OCI-LY7 (cell line): ENCODE measurements at regions not wholly inside any gene's neighbourhood (a gene's known extent, or its start where the extent isn't known, plus 50 kb on each side); places are given as distances from the start of the nearest gene placed in this dataset.

Experiments used
- BruUV-seq: library from RNA; stranded (reverse); fragments of 400-500 nt; replicated peaks from 2 replicates; lab custom pipeline; 2021; lab: Mats Ljungman, UMichigan
- CTCF ChIA-PET: fragments of 300-600 bp; sonication (Branson Sonifier 250); formaldehyde crosslinking; loops from one replicate; lab custom pipeline; 2022; ENCODE audit warnings: antibody characterized with exemption; ENCODE audit not compliant: unreplicated experiment; lab: Charles Lee
- POLR2A ChIA-PET: fragments of 300-600 bp; sonication (Branson Sonifier 250); formaldehyde crosslinking; loops from one replicate; lab custom pipeline; 2022; ENCODE audit warnings: antibody characterized with exemption; lab: Charles Lee
- DNase-seq: peaks from one replicate; pipeline ENCODE4 v3.0.0-alpha.2; 2015; ENCODE audit warnings: low spot score
- H2AFZ ChIP-seq: fragments of 200-600 bp; sonication (generic), shearing (Covaris generic); 2 replicates; pipeline ENCODE4 v1.6.1; 2014; ENCODE audit warnings: mild to moderate bottlenecking, antibody characterized with exemption, low read length, moderate library complexity
- H3K27ac ChIP-seq: fragments of 200-600 bp; sonication (generic); 2 replicates; pipeline ENCODE4 v1.5.1; 2014; ENCODE audit warnings: mixed run types, low read depth, mild to moderate bottlenecking, moderate library complexity, low read length, inconsistent platforms; ENCODE audit not compliant: poor library complexity, severe bottlenecking
- H3K36me3 ChIP-seq: fragments of 200-600 bp; sonication (generic); 2 replicates; pipeline ENCODE4 v1.6.1; 2014; ENCODE audit warnings: mild to moderate bottlenecking, antibody characterized with exemption, low read length, moderate library complexity, mixed read lengths; ENCODE audit not compliant: insufficient read depth
- H3K4me1 ChIP-seq: fragments of 200-600 bp; sonication (generic); 2 replicates; pipeline ENCODE4 v1.5.1; 2014; ENCODE audit warnings: mild to moderate bottlenecking, low read length; ENCODE audit not compliant: insufficient read depth, poor library complexity, severe bottlenecking
- H3K4me2 ChIP-seq: fragments of 200-600 bp; sonication (generic); 2 replicates; pipeline ENCODE4 v1.6.1; 2014; ENCODE audit warnings: mild to moderate bottlenecking, low read length
- H3K4me3 ChIP-seq: fragments of 200-600 bp; sonication (generic); 2 replicates; pipeline ENCODE4 v1.5.1; 2014; ENCODE audit warnings: mild to moderate bottlenecking, low read depth, low read length; ENCODE audit not compliant: poor library complexity, severe bottlenecking
- H3K79me2 ChIP-seq: fragments of 200-600 bp; sonication (generic); 2 replicates; pipeline ENCODE4 v1.6.1; 2016; ENCODE audit warnings: low read depth, mild to moderate bottlenecking, low read length, moderate library complexity, mixed read lengths; ENCODE audit not compliant: insufficient read depth
- H3K9me2 ChIP-seq: fragments of 200-600 bp; sonication (generic); 2 replicates; pipeline ENCODE4 v1.6.1; 2016; ENCODE audit warnings: mild to moderate bottlenecking, low read length, mixed read lengths; ENCODE audit not compliant: insufficient read depth
- H3K9me3 ChIP-seq: fragments of 200-600 bp; sonication (generic); 2 replicates; pipeline ENCODE4 v1.6.1; 2014; ENCODE audit warnings: mild to moderate bottlenecking, mixed run types, low read length, mixed read lengths
- H4K20me1 ChIP-seq: fragments of 200-600 bp; sonication (generic); 2 replicates; pipeline ENCODE4 v1.6.1; 2014; ENCODE audit warnings: mild to moderate bottlenecking, antibody characterized with exemption, low read length, moderate library complexity, mixed read lengths; ENCODE audit not compliant: insufficient read depth
- EZH2phosphoT487 ChIP-seq: fragments of 200-600 bp; sonication (generic); IDR thresholded peaks from 2 replicates; pipeline ENCODE4 v1.6.1; 2018; ENCODE audit warnings: low read depth, borderline replicate concordance, mild to moderate bottlenecking, mixed run types, antibody characterized with exemption, low read length, moderate library complexity, mixed read lengths
- intact Hi-C: fragments of 100-400 bp; cut with micrococcal nuclease; formaldehyde crosslinking; loops from one replicate; pipeline ENCODE4 v1.10.0; 2022; ENCODE audit not compliant: unreplicated experiment
- TF ChIP-seq, protein P1 (sequence below): fragments of 200-600 bp; sonication (generic); conservative IDR thresholded peaks from 2 replicates; pipeline ENCODE4 v1.5.1; 2014; ENCODE audit warnings: mild to moderate bottlenecking, antibody characterized with exemption, low read length, moderate library complexity, mixed read lengths

DNA sequence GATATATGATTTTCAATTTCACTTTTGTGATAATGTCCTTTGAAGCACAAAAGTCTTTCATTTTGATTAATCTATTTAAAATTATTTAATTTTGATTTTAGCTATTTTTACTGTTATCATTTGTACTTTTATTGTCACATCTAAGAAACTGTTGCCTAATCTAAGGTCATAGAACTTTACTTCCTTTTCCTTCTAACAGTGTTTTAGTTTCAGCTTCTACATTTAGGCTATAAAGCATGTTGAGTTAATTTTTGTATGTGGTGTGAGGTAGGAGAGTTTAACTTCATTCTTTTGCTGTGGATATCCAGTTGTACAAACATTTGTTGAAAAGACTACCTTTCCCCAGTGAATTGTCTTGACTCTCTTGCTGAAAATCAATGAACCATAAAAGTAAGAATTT, 204.5 kb downstream of the TM2D1 start:
- Histone ChIP-seq H3K79me2 (no peaks in the 10 kb centered on the region), H3K27ac (no peak overlapping the region), H2AFZ (no peak overlapping the region), H3K4me2 (no peak overlapping the region), H3K4me3 (no peak overlapping the region), H3K36me3 (no peaks in the 10 kb centered on the region), H3K4me1 (no peaks in the 10 kb centered on the region), H3K9me2 (no peaks in the 10 kb centered on the region), H4K20me1 (no peaks in the 10 kb centered on the region), H3K9me3 (no peaks in the 10 kb centered on the region)
- no peak for TF ChIP-seq EZH2phosphoT487
- TF ChIP-seq, protein P1, sequence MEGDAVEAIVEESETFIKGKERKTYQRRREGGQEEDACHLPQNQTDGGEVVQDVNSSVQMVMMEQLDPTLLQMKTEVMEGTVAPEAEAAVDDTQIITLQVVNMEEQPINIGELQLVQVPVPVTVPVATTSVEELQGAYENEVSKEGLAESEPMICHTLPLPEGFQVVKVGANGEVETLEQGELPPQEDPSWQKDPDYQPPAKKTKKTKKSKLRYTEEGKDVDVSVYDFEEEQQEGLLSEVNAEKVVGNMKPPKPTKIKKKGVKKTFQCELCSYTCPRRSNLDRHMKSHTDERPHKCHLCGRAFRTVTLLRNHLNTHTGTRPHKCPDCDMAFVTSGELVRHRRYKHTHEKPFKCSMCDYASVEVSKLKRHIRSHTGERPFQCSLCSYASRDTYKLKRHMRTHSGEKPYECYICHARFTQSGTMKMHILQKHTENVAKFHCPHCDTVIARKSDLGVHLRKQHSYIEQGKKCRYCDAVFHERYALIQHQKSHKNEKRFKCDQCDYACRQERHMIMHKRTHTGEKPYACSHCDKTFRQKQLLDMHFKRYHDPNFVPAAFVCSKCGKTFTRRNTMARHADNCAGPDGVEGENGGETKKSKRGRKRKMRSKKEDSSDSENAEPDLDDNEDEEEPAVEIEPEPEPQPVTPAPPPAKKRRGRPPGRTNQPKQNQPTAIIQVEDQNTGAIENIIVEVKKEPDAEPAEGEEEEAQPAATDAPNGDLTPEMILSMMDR = no peak
- ChIA-PET CTCF (no interaction called here), POLR2A (interaction anchor here (0.7 kb wide), 2 partner anchors 8 to 113 kb away, joined by 3 read pairs; no protein-coding TSS in a partner anchor)
- intact Hi-C loops = no loop called here
- no TSS peak for BruUV-seq
- DNase-seq = no peak

DNA sequence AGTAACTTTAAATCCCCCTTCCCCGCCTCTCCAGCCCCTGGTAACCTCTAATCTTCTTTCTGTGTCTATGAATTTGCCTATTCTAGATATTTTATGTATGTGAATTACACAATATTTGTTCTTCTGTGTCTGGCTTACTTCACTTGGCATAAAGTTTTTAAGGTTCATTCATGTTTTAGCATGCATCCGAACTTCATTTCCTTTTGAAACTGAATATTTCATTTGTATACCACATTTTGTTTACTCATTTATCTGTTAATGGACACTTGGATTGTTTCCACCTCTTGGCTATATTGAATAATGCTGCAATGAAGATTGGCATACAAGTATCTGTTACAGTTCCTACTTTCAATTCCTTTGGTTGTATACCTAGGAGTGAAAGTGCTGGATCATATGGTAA, 205.3 kb downstream of the TM2D1 start:
- H4K20me1 ChIP-seq = no peaks in the 10 kb centered on the region
- no TSS peak for BruUV-seq
- no peak overlapping the region for H3K27ac ChIP-seq
- H3K36me3 ChIP-seq = no peaks in the 10 kb centered on the region
- no peak overlapping the region for H3K4me3 ChIP-seq
- no peaks in the 10 kb centered on the region for H3K79me2 ChIP-seq
- TF ChIP-seq, protein P1 = no peak
- TF ChIP-seq EZH2phosphoT487 = no peak
- no peaks in the 10 kb centered on the region for H3K9me2 ChIP-seq
- no peak for DNase-seq
- ChIA-PET POLR2A (interaction anchor here (0.7 to 0.9 kb wide), 2 partner anchors 10 to 113 kb away, joined by 3 to 4 read pairs; no protein-coding TSS in a partner anchor), CTCF (no interaction called here)
- H3K4me1 ChIP-seq = no peaks in the 10 kb centered on the region
- H2AFZ ChIP-seq = no peak overlapping the region
- intact Hi-C loops = no loop called here
- H3K9me3 ChIP-seq = no peaks in the 10 kb centered on the region
- H3K4me2 ChIP-seq = no peak overlapping the region

DNA sequence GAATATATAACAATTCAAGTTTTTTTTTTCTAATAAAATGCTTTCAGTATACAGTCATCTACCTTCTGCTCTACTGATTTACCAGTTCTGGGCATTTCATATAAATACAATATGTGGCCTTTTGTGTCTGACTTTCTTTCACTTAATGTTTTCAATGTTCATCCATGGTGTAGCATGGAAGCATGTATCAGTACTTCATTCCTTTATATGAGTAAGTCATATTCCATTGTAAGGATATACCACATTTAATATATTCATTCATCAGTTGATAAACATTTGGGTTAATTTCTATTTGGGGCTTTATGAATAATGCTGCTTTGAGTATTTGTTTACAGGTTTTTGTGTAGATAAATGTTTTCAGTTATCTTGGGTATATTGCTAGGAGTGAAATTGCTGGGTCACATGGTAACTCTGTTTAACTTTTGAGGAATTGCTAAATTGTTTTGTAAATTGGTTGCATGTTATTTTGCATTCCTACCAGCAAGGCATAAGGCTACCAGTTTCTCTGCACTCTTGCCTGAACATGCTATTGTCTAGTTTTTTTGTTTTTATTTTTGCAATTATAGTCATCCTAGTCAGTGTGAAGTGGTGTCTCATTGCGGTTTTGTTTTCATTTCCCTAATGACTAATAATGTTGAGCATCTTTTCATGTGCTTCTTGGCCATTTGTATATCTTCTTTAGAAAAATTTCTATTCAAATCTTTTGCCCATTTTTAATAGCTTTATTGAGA, 206.1 kb downstream of the TM2D1 start:
- no peak for DNase-seq
- Histone ChIP-seq H3K9me3 (no peaks in the 10 kb centered on the region), H3K4me3 (no peak overlapping the region), H3K4me2 (no peak overlapping the region), H3K79me2 (no peaks in the 10 kb centered on the region), H3K9me2 (no peaks in the 10 kb centered on the region), H4K20me1 (no peaks in the 10 kb centered on the region), H3K27ac (no peak overlapping the region), H3K4me1 (no peaks in the 10 kb centered on the region), H3K36me3 (no peaks in the 10 kb centered on the region), H2AFZ (no peak overlapping the region)
- TF ChIP-seq, protein P1 = no peak
- TF ChIP-seq EZH2phosphoT487 = no peak
- intact Hi-C loops = no loop called here
- POLR2A ChIA-PET = interaction anchor here (0.9 kb wide), 1 partner anchor 9 kb away, joined by 4 read pairs; no protein-coding TSS in a partner anchor
- BruUV-seq = no TSS peak
- CTCF ChIA-PET = no interaction called here
